ENCODE measurements at regions not wholly inside any gene's neighbourhood (a gene's known extent, or its start where the extent isn't known, plus 50 kb on each side); places are given as distances from the start of the nearest gene placed in this dataset.
A peak's percentile ranks its signal among the peaks of the same experiment; 100 is the strongest.

- intact Hi-C loops (cut with DNase I; ENCODE audit: low total_unique reads), result no loop called here
- no peak for DNase-seq
- H3K27ac ChIP-seq, result no peak overlapping the region
- no peaks in the 10 kb centered on the region for H3K4me1 ChIP-seq
- H3K4me3 ChIP-seq, result no peak overlapping the region
- H3K27me3 ChIP-seq, result peaks cover 0 to 41% of the 10 kb centered on the region in 2 donors
- no peaks in the 10 kb centered on the region for H3K36me3 ChIP-seq
- H3K9me3 ChIP-seq, result no peaks in the 10 kb centered on the region
- TF ChIP-seq, protein P1, sequence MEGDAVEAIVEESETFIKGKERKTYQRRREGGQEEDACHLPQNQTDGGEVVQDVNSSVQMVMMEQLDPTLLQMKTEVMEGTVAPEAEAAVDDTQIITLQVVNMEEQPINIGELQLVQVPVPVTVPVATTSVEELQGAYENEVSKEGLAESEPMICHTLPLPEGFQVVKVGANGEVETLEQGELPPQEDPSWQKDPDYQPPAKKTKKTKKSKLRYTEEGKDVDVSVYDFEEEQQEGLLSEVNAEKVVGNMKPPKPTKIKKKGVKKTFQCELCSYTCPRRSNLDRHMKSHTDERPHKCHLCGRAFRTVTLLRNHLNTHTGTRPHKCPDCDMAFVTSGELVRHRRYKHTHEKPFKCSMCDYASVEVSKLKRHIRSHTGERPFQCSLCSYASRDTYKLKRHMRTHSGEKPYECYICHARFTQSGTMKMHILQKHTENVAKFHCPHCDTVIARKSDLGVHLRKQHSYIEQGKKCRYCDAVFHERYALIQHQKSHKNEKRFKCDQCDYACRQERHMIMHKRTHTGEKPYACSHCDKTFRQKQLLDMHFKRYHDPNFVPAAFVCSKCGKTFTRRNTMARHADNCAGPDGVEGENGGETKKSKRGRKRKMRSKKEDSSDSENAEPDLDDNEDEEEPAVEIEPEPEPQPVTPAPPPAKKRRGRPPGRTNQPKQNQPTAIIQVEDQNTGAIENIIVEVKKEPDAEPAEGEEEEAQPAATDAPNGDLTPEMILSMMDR (IDR thresholded peaks at IDR 0.05), result no peak
Observed at GRCh38 chr2:242030858-242031257, 161.3 kb downstream of the RTP5 start.

- TF ChIP-seq, protein P1 (IDR thresholded peaks at IDR 0.05), result no peak
- Histone ChIP-seq H3K4me1 (no peaks in the 10 kb centered on the region), H3K27ac (no peak overlapping the region), H3K9me3 (no peaks in the 10 kb centered on the region), H3K27me3 (peaks cover 0 to 44% of the 10 kb centered on the region in 2 donors), H3K4me3 (no peak overlapping the region), H3K36me3 (no peaks in the 10 kb centered on the region)
- peak in 1 of 2 donors; percentile 57 for DNase-seq
- intact Hi-C loops (cut with DNase I; ENCODE audit: low total_unique reads), result no loop called here
Observed at GRCh38 chr2:242031481-242032019, 162.0 kb downstream of the RTP5 start.

GRCh38 chr2:242032780-242033656, 163.5 kb downstream of the RTP5 start:
- DNase-seq, result peak in 1 of 2 donors; percentile 28
- TF ChIP-seq, protein P1 (IDR thresholded peaks at IDR 0.05), result no peak
- intact Hi-C loops (cut with DNase I; ENCODE audit: low total_unique reads), result no loop called here

DNA sequence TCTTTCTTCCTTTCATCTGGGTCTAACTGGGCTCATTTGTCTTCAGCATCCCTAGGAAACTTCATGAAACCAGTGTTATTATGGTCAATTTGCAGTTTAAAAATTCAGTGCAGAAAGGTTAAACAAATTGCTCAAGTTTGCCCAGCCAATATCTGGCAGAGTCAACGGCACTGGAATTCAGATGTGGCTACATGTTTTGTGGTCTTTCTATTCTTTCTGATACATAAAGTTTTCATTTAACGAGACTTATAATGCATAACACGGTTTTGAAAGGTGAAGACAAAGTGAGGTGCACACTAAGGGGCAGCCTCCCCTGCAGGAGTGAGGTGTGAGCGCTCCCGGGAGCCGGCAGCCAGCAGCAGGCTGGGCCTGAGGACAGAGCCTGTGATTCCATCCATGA, 164.6 kb downstream of the RTP5 start:
- Histone ChIP-seq H3K9me3 (no peaks in the 10 kb centered on the region), H3K27me3 (peaks cover 0 to 42% of the 10 kb centered on the region in 2 donors), H3K27ac (no peak overlapping the region), H3K36me3 (no peaks in the 10 kb centered on the region), H3K4me1 (no peaks in the 10 kb centered on the region), H3K4me3 (no peak overlapping the region)
- no peak for DNase-seq
- intact Hi-C loops (cut with DNase I; ENCODE audit: low total_unique reads), result no loop called here
- TF ChIP-seq, protein P1 (IDR thresholded peaks at IDR 0.05), result no peak

More at GRCh38 chr2:242032780-242033656, 163.5 kb downstream of the RTP5 start:
- Histone ChIP-seq H3K27ac (no peak overlapping the region), H3K36me3 (no peaks in the 10 kb centered on the region), H3K4me3 (no peak overlapping the region), H3K27me3 (peaks cover 0 to 37% of the 10 kb centered on the region in 2 donors), H3K4me1 (no peaks in the 10 kb centered on the region), H3K9me3 (no peaks in the 10 kb centered on the region)

GRCh38 chr2:242034996-242035814, 165.7 kb downstream of the RTP5 start:
- Histone ChIP-seq H3K4me3 (no peak overlapping the region), H3K27ac (no peak overlapping the region), H3K4me1 (no peaks in the 10 kb centered on the region), H3K9me3 (no peaks in the 10 kb centered on the region), H3K27me3 (peaks cover 0 to 45% of the 10 kb centered on the region in 2 donors), H3K36me3 (no peaks in the 10 kb centered on the region)
- DNase-seq, result no peak
- intact Hi-C loops (cut with DNase I; ENCODE audit: low total_unique reads), result no loop called here
- TF ChIP-seq, protein P1 (IDR thresholded peaks at IDR 0.05), result no peak
